ENCODE measurements at regions not wholly inside any gene's neighbourhood (a gene's known extent, or its start where the extent isn't known, plus 50 kb on each side); places are given as distances from the start of the nearest gene placed in this dataset.

DNA sequence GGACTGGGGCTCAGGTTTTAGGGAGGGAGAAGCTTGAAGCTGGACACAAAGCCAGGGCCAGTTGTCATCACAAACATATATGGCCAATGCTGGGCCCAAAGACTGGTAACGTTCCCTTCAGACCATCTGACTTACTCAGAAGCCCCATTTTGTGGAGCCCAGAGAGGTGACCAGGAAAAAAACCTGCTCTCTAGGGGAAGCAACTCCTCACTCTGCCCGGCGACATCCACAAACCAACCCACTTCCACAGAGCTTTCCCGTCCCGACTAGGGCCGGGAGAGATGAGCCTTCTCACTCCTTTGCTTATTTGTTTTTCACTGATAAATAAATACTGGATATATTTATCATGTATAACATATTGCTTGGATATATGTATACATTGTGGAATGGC, 180.9 kb upstream of the RTL1 start:
- TF ChIP-seq POLR2A (IDR thresholded peaks at IDR 0.05; ENCODE audit: low read length), result no peak
- no peak for TF ChIP-seq GATA1 (IDR thresholded peaks at IDR 0.05; ENCODE audit: low read depth, low read length)
